ENCODE measurements at regions not wholly inside any gene's neighbourhood (a gene's known extent, or its start where the extent isn't known, plus 50 kb on each side); places are given as distances from the start of the nearest gene placed in this dataset.

- Histone ChIP-seq H3K27me3 (no peaks in the 10 kb centered on the region), H3K4me1 (peaks cover 8 to 85% (median 57%) of the 10 kb centered on the region in 9 donors), H3K4me3 (no peak overlapping the region), H3K9me3 (no peaks in the 10 kb centered on the region), H3K27ac (peak overlapping the region in 6 of 10 donors; percentile 41 to 68 (median 56)), H3K36me3 (no peaks in the 10 kb centered on the region)
- 66 to 69% methylated on average over 4 of the region's 4 CpGs for WGBS, 2 donors
- ATAC-seq (no peak), DNase-seq (no peak)
- intact Hi-C loops (cut with DNase I), result loop anchor here in 2 of 10 donors (5.0 kb wide), 2 partner anchors 34 to 41 kb away; no protein-coding TSS in a partner anchor
- TF ChIP-seq, protein P1, sequence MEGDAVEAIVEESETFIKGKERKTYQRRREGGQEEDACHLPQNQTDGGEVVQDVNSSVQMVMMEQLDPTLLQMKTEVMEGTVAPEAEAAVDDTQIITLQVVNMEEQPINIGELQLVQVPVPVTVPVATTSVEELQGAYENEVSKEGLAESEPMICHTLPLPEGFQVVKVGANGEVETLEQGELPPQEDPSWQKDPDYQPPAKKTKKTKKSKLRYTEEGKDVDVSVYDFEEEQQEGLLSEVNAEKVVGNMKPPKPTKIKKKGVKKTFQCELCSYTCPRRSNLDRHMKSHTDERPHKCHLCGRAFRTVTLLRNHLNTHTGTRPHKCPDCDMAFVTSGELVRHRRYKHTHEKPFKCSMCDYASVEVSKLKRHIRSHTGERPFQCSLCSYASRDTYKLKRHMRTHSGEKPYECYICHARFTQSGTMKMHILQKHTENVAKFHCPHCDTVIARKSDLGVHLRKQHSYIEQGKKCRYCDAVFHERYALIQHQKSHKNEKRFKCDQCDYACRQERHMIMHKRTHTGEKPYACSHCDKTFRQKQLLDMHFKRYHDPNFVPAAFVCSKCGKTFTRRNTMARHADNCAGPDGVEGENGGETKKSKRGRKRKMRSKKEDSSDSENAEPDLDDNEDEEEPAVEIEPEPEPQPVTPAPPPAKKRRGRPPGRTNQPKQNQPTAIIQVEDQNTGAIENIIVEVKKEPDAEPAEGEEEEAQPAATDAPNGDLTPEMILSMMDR (IDR thresholded peaks at IDR 0.05), result no peak
Observed at GRCh38 chr6:56807989-56808337, 146.9 kb upstream of the BEND6 start.

GRCh38 chr6:56807326-56807988 lies 147.4 kb upstream of the BEND6 start:
- intact Hi-C loops (cut with DNase I), result loop anchor here in 2 of 10 donors (5.0 kb wide), 2 partner anchors 35 to 40 kb away; no protein-coding TSS in a partner anchor
- Histone ChIP-seq H3K4me1 (peaks cover 8 to 90% (median 61%) of the 10 kb centered on the region in 9 donors), H3K27ac (peak overlapping the region in 6 of 10 donors; percentile 41 to 68 (median 56)), H3K27me3 (no peaks in the 10 kb centered on the region), H3K36me3 (no peaks in the 10 kb centered on the region), H3K9me3 (no peaks in the 10 kb centered on the region), H3K4me3 (no peak overlapping the region)
- ATAC-seq, result no peak
- TF ChIP-seq, protein P1 (IDR thresholded peaks at IDR 0.05), result no peak
- no peak for DNase-seq
- WGBS, 2 donors, result 88 to 91% methylated on average over 4 of the region's 4 CpGs

DNA sequence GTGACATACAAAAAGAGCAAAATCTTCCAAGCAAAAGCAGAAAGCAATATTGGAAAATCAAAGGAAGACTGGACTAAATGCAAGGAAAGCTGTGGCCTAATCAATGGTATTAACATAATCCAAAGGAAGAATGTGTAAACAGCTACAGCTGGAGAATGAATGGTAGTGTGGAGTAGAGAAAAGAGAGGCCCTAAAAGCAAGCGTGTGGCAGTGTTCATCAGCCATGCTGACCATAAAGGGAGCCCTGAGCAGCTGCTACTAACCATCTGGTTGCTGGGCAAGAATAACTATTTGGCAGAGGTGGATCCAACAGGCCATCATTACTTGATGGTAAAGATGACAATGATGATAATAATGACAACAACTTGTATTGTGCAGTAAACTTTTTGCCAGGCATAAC lies 148.5 kb upstream of the BEND6 start:
- Histone ChIP-seq H3K27me3 (no peaks in the 10 kb centered on the region), H3K4me3 (no peak overlapping the region), H3K9me3 (no peaks in the 10 kb centered on the region), H3K4me1 (peaks cover 6 to 87% (median 66%) of the 10 kb centered on the region in 9 donors), H3K27ac (peak overlapping the region in 5 of 10 donors; percentile 23 to 61 (median 59)), H3K36me3 (no peaks in the 10 kb centered on the region)
- intact Hi-C loops (cut with DNase I), result loop anchor here in 2 of 10 donors (5.0 kb wide), 2 partner anchors 36 to 39 kb away; no protein-coding TSS in a partner anchor
- WGBS, 2 donors, result 46 to 67% methylated on average over 1 of the region's 1 CpG
- TF ChIP-seq, protein P1 (IDR thresholded peaks at IDR 0.05), result no peak
- DNase-seq, result no peak
- ATAC-seq, result peak in 3 of 8 donors; percentile 43 to 63 (median 51)

GRCh38 chr6:56804996-56805395 lies 149.9 kb upstream of the BEND6 start:
- Histone ChIP-seq H3K27ac (peak overlapping the region in 4 of 10 donors; percentile 11 to 59 (median 44)), H3K4me3 (no peak overlapping the region), H3K36me3 (no peaks in the 10 kb centered on the region), H3K9me3 (no peaks in the 10 kb centered on the region), H3K4me1 (peaks cover 6 to 83% (median 66%) of the 10 kb centered on the region in 9 donors), H3K27me3 (no peaks in the 10 kb centered on the region)
- 0 to 17% methylated on average over 1 of the region's 1 CpG for WGBS, 2 donors
- TF ChIP-seq, protein P1 (IDR thresholded peaks at IDR 0.05), result no peak
- no peak for DNase-seq
- intact Hi-C loops (cut with DNase I), result loop anchor here in 2 of 10 donors (5.0 kb wide), 2 partner anchors 37 to 38 kb away; no protein-coding TSS in a partner anchor
- ATAC-seq, result no peak

All from heart right ventricle (tissue), 16 donors.